ENCODE measurements at regions not wholly inside any gene's neighbourhood (a gene's known extent, or its start where the extent isn't known, plus 50 kb on each side); places are given as distances from the start of the nearest gene placed in this dataset.
A peak's percentile ranks its signal among the peaks of the same experiment; 100 is the strongest.

DNA sequence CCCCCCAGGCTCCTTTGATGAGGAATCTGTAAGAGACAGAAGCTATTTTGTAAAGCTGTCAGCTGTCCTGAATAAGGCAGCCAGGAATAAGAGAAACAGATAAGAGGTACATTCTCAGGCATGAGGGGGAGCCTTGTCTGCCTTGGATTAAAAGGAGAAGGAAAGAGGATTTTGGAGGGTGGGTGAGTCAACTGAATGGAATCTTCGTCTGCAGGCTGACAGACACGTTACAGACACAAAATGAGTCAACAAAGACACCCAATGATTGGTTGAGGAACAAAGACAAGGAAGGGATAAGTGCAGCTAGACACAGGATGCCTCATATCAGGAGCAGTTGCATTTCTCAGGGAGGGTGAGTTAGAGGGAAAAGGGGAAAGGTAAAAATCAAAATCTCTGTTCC, 162.5 kb downstream of the OLFM4 start:
- DNase-seq (ENCODE audit: low read depth in 1 of 2, low spot score in 1 of 2): peak; percentile 11 to 47
- Histone ChIP-seq H3K27ac (peak overlapping the region; percentile 29), H3K4me3 (no peak overlapping the region), H3K9me3 (ENCODE audit: low read depth) (no peaks in the 10 kb centered on the region), H3K27me3 (no peaks in the 10 kb centered on the region), H3K36me3 (no peaks in the 10 kb centered on the region), H3K4me1 (ENCODE audit: low read depth) (peaks cover 8% of the 10 kb centered on the region)
- TF ChIP-seq, protein P1, sequence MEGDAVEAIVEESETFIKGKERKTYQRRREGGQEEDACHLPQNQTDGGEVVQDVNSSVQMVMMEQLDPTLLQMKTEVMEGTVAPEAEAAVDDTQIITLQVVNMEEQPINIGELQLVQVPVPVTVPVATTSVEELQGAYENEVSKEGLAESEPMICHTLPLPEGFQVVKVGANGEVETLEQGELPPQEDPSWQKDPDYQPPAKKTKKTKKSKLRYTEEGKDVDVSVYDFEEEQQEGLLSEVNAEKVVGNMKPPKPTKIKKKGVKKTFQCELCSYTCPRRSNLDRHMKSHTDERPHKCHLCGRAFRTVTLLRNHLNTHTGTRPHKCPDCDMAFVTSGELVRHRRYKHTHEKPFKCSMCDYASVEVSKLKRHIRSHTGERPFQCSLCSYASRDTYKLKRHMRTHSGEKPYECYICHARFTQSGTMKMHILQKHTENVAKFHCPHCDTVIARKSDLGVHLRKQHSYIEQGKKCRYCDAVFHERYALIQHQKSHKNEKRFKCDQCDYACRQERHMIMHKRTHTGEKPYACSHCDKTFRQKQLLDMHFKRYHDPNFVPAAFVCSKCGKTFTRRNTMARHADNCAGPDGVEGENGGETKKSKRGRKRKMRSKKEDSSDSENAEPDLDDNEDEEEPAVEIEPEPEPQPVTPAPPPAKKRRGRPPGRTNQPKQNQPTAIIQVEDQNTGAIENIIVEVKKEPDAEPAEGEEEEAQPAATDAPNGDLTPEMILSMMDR (IDR thresholded peaks at IDR 0.05; ENCODE audit: low read depth, low read length): no peak

DNA sequence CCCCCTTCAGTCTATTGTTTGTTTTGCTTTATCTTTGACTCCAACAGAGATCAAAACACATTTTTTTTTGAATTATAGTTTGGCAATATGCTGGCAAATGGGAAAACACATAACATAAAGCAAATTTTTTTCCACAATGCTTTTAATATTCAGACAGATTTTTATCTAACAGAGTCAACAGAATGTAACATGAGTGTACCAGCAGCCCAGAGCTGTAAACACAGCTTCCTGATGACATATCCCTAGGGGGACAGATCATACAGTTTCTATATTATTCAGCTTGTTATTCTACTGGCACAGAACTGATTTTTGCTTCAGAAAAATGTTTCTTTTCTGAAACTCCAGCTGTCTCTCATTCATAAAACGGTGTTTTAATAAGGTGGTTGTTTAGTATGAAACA, 168.8 kb downstream of the OLFM4 start:
- Histone ChIP-seq H3K4me1 (ENCODE audit: low read depth) (no peaks in the 10 kb centered on the region), H3K27ac (no peak overlapping the region), H3K36me3 (no peaks in the 10 kb centered on the region), H3K9me3 (ENCODE audit: low read depth) (no peaks in the 10 kb centered on the region), H3K4me3 (no peak overlapping the region), H3K27me3 (peaks cover 13% of the 10 kb centered on the region)
- TF ChIP-seq, protein P1 (IDR thresholded peaks at IDR 0.05; ENCODE audit: low read depth, low read length): no peak
- no peak for DNase-seq (ENCODE audit: low read depth in 1 of 2, low spot score in 1 of 2)

DNA sequence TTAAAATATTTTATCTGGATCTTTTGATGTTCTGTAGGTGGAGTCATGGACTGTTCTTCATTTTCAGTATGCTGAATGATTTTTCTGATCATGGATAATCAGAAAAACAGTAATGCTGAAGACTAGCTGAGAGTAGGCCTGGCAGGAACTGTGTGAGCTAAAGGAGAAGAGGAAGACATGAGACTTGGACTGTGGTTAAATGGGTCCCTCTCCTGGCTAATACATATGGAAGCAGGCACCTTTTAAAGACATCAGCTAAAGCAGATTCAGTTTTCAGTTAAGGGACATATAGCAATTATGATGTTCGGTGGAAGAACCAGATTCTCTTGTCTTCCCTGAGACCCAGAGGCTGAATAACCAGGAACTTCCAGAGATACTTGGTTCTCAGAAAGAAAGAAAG, 169.4 kb downstream of the OLFM4 start:
- Histone ChIP-seq H3K36me3 (no peaks in the 10 kb centered on the region), H3K9me3 (ENCODE audit: low read depth) (no peaks in the 10 kb centered on the region), H3K27me3 (peaks cover 13% of the 10 kb centered on the region), H3K4me1 (ENCODE audit: low read depth) (no peaks in the 10 kb centered on the region), H3K27ac (no peak overlapping the region), H3K4me3 (no peak overlapping the region)
- peak in 1 of 2 donors; percentile 28 for DNase-seq (ENCODE audit: low read depth in 1 of 2, low spot score in 1 of 2)
- TF ChIP-seq, protein P1 (IDR thresholded peaks at IDR 0.05; ENCODE audit: low read depth, low read length): no peak

DNA sequence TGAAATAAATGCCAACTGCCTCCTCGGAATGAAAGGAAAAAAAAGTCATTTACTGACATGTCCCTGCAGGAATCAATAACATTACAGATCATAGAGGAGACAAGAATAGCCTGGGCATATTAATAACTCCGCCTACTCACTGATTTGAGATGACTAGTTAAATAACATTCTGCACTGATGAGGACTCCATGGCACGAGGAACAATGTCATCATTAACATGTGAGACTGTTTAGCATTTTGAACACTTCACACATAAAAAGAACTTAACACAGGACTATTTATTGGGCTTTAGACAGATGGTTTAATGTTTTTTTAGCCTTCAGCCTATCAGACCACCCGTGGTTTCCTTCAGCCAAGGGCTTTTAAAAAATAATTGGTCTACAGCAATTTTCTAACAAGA, 170.1 kb downstream of the OLFM4 start:
- Histone ChIP-seq H3K27ac (no peak overlapping the region), H3K27me3 (peaks cover 13% of the 10 kb centered on the region), H3K9me3 (ENCODE audit: low read depth) (no peaks in the 10 kb centered on the region), H3K4me3 (no peak overlapping the region), H3K36me3 (no peaks in the 10 kb centered on the region), H3K4me1 (ENCODE audit: low read depth) (no peaks in the 10 kb centered on the region)
- DNase-seq (ENCODE audit: low read depth in 1 of 2, low spot score in 1 of 2): no peak
- TF ChIP-seq, protein P1 (IDR thresholded peaks at IDR 0.05; ENCODE audit: low read depth, low read length): no peak

DNA sequence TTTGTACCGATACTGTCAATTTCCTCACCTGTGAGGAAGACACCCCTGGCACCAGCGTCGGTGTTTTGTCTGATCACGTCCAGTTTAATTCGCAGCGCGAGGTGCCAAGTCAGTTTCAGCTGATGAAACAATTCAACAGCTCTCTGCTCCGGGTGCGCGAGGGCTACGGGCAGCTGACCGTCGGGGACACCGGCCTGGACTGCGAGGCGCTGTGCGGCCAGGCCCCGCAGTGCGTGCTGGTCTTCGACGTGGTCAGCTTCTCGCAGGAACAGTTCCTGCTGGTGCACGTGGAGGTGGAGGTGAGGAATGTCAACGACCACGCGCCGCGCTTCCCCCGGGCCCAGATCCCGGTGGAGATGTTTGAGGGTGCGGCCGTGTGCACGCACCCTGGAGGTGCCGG, 171.5 kb downstream of the OLFM4 start:
- Histone ChIP-seq H3K36me3 (no peaks in the 10 kb centered on the region), H3K9me3 (ENCODE audit: low read depth) (no peaks in the 10 kb centered on the region), H3K27ac (no peak overlapping the region), H3K27me3 (peaks cover 13% of the 10 kb centered on the region), H3K4me3 (no peak overlapping the region), H3K4me1 (ENCODE audit: low read depth) (no peaks in the 10 kb centered on the region)
- DNase-seq (ENCODE audit: low read depth in 1 of 2, low spot score in 1 of 2): no peak
- TF ChIP-seq, protein P1 (IDR thresholded peaks at IDR 0.05; ENCODE audit: low read depth, low read length): no peak
